ENCODE measurements at regions not wholly inside any gene's neighbourhood (a gene's known extent, or its start where the extent isn't known, plus 50 kb on each side); places are given as distances from the start of the nearest gene placed in this dataset.

- no peak overlapping the region for H3K27ac ChIP-seq
- TF ChIP-seq ZFX (IDR thresholded peaks at IDR 0.05; ENCODE audit: borderline replicate concordance), result no peak
- TF ChIP-seq CTCF (IDR thresholded peaks at IDR 0.05), result no peak
Measured at GRCh38 chr5:44199408-44199807, 189.8 kb downstream of the FGF10 start.

GRCh38 chr5:44189255-44189654, 200.0 kb downstream of the FGF10 start:
- no peak for TF ChIP-seq ZFX (IDR thresholded peaks at IDR 0.05; ENCODE audit: borderline replicate concordance)
- TF ChIP-seq CTCF (IDR thresholded peaks at IDR 0.05), result no peak

GRCh38 chr5:44187973-44188372, 201.2 kb downstream of the FGF10 start:
- TF ChIP-seq CTCF (IDR thresholded peaks at IDR 0.05), result no peak
- TF ChIP-seq ZFX (IDR thresholded peaks at IDR 0.05; ENCODE audit: borderline replicate concordance), result no peak
- no peak overlapping the region for H3K27ac ChIP-seq

More at GRCh38 chr5:44189255-44189654, 200.0 kb downstream of the FGF10 start:
- no peak overlapping the region for H3K27ac ChIP-seq

GRCh38 chr5:44183753-44184152, 205.5 kb downstream of the FGF10 start:
- TF ChIP-seq CTCF (IDR thresholded peaks at IDR 0.05) (no peak), ZFX (IDR thresholded peaks at IDR 0.05; ENCODE audit: borderline replicate concordance) (no peak)
- H3K27ac ChIP-seq, result no peak overlapping the region

GRCh38 chr5:44183312-44183711, 205.9 kb downstream of the FGF10 start:
- H3K27ac ChIP-seq, result no peak overlapping the region
- TF ChIP-seq ZFX (IDR thresholded peaks at IDR 0.05; ENCODE audit: borderline replicate concordance), result no peak
- TF ChIP-seq CTCF (IDR thresholded peaks at IDR 0.05), result no peak

GRCh38 chr5:44178414-44178813, 210.8 kb downstream of the FGF10 start:
- H3K27ac ChIP-seq, result no peak overlapping the region
- TF ChIP-seq CTCF (IDR thresholded peaks at IDR 0.05) (no peak), ZFX (IDR thresholded peaks at IDR 0.05; ENCODE audit: borderline replicate concordance) (no peak)

GRCh38 chr5:44167540-44167939, 221.7 kb downstream of the FGF10 start:
- TF ChIP-seq ZFX (IDR thresholded peaks at IDR 0.05; ENCODE audit: borderline replicate concordance) (no peak), CTCF (IDR thresholded peaks at IDR 0.05) (no peak)

More at GRCh38 chr5:44167540-44167939, 221.7 kb downstream of the FGF10 start:
- H3K27ac ChIP-seq, result no peak overlapping the region

All from 22Rv1 (cell line).